ENCODE measurements at regions not wholly inside any gene's neighbourhood (a gene's known extent, or its start where the extent isn't known, plus 50 kb on each side); places are given as distances from the start of the nearest gene placed in this dataset.

DNA sequence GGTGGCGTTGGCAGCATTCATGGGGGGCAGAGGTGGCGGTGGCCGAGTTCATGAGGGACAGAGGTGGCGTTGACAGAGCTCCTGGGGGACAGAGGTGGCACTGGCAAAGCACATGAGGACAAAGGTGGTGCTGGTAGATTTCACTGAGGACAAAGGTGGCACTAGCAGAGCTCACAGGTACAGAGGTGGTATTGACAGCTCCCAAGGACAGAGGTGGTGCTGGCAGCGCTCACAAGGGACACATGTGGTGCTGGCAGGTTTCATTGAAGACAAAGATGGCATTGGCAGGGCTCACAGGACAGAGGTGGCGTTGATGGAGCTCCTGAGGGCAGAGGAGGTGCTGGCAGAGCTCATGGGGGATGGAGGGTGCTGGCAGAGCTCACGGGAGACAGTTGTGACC, 425.4 kb downstream of the CTTN start:
- TF ChIP-seq, protein P1, sequence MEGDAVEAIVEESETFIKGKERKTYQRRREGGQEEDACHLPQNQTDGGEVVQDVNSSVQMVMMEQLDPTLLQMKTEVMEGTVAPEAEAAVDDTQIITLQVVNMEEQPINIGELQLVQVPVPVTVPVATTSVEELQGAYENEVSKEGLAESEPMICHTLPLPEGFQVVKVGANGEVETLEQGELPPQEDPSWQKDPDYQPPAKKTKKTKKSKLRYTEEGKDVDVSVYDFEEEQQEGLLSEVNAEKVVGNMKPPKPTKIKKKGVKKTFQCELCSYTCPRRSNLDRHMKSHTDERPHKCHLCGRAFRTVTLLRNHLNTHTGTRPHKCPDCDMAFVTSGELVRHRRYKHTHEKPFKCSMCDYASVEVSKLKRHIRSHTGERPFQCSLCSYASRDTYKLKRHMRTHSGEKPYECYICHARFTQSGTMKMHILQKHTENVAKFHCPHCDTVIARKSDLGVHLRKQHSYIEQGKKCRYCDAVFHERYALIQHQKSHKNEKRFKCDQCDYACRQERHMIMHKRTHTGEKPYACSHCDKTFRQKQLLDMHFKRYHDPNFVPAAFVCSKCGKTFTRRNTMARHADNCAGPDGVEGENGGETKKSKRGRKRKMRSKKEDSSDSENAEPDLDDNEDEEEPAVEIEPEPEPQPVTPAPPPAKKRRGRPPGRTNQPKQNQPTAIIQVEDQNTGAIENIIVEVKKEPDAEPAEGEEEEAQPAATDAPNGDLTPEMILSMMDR (conservative IDR thresholded peaks at IDR 0.05 in 1 of 2, IDR thresholded peaks at IDR 0.05 in 1 of 2; ENCODE audit: low read depth in 1 of 2, low read length in 2 of 2), result no peak
- TF ChIP-seq EZH2 (IDR thresholded peaks at IDR 0.05; ENCODE audit: low read length, missing control alignments), result no peak
